ENCODE measurements at regions not wholly inside any gene's neighbourhood (a gene's known extent, or its start where the extent isn't known, plus 50 kb on each side); places are given as distances from the start of the nearest gene placed in this dataset.

GRCh38 chr3:90039994-90040393, 932.6 kb downstream of the EPHA3 start:
- H3K27me3 ChIP-seq, result no peaks in the 10 kb centered on the region

GRCh38 chr3:90040554-90040953, 933.1 kb downstream of the EPHA3 start:
- no peak overlapping the region for H3K27ac ChIP-seq
- no peak for TF ChIP-seq CTCF (IDR thresholded peaks at IDR 0.05)
- no peaks in the 10 kb centered on the region for H3K36me3 ChIP-seq
- no peaks in the 10 kb centered on the region for H3K4me1 ChIP-seq (ENCODE audit: control insufficient read depth in 1 of 2, insufficient read depth in 1 of 2, low read depth in 1 of 2, low read length in 1 of 2)
- no peaks in the 10 kb centered on the region for H3K9me3 ChIP-seq
- H3K27me3 ChIP-seq, result no peaks in the 10 kb centered on the region
- no peak overlapping the region for H3K4me3 ChIP-seq (ENCODE audit: low read depth in 1 of 2, low read length in 1 of 2)

More at GRCh38 chr3:90039994-90040393, 932.6 kb downstream of the EPHA3 start:
- H3K4me1 ChIP-seq (ENCODE audit: control insufficient read depth in 1 of 2, insufficient read depth in 1 of 2, low read depth in 1 of 2, low read length in 1 of 2), result no peaks in the 10 kb centered on the region
- no peak overlapping the region for H3K4me3 ChIP-seq (ENCODE audit: low read depth in 1 of 2, low read length in 1 of 2)
- no peak overlapping the region for H3K27ac ChIP-seq
- no peaks in the 10 kb centered on the region for H3K9me3 ChIP-seq
- no peaks in the 10 kb centered on the region for H3K36me3 ChIP-seq
- TF ChIP-seq CTCF (IDR thresholded peaks at IDR 0.05), result no peak

GRCh38 chr3:90041995-90042394, 934.6 kb downstream of the EPHA3 start:
- H3K4me1 ChIP-seq (ENCODE audit: control insufficient read depth in 1 of 2, insufficient read depth in 1 of 2, low read depth in 1 of 2, low read length in 1 of 2), result no peaks in the 10 kb centered on the region
- no peak for TF ChIP-seq CTCF (IDR thresholded peaks at IDR 0.05)
- H3K27ac ChIP-seq, result no peak overlapping the region
- H3K27me3 ChIP-seq, result no peaks in the 10 kb centered on the region
- no peaks in the 10 kb centered on the region for H3K9me3 ChIP-seq
- H3K4me3 ChIP-seq (ENCODE audit: low read depth in 1 of 2, low read length in 1 of 2), result no peak overlapping the region
- no peaks in the 10 kb centered on the region for H3K36me3 ChIP-seq

GRCh38 chr3:90043287-90043686, 935.9 kb downstream of the EPHA3 start:
- Histone ChIP-seq H3K27me3 (no peaks in the 10 kb centered on the region), H3K4me3 (ENCODE audit: low read depth in 1 of 2, low read length in 1 of 2) (no peak overlapping the region), H3K36me3 (no peaks in the 10 kb centered on the region), H3K4me1 (ENCODE audit: control insufficient read depth in 1 of 2, insufficient read depth in 1 of 2, low read depth in 1 of 2, low read length in 1 of 2) (no peaks in the 10 kb centered on the region), H3K27ac (no peak overlapping the region), H3K9me3 (no peaks in the 10 kb centered on the region)
- TF ChIP-seq CTCF (IDR thresholded peaks at IDR 0.05), result no peak

GRCh38 chr3:90044084-90044816, 936.8 kb downstream of the EPHA3 start:
- H3K9me3 ChIP-seq, result no peaks in the 10 kb centered on the region
- no peak for TF ChIP-seq CTCF (IDR thresholded peaks at IDR 0.05)
- no peak overlapping the region for H3K27ac ChIP-seq
- H3K4me3 ChIP-seq (ENCODE audit: low read depth in 1 of 2, low read length in 1 of 2), result no peak overlapping the region
- no peaks in the 10 kb centered on the region for H3K27me3 ChIP-seq
- no peaks in the 10 kb centered on the region for H3K4me1 ChIP-seq (ENCODE audit: control insufficient read depth in 1 of 2, insufficient read depth in 1 of 2, low read depth in 1 of 2, low read length in 1 of 2)
- H3K36me3 ChIP-seq, result no peaks in the 10 kb centered on the region
